A673 (cell line): ENCODE measurements at regions not wholly inside any gene's neighbourhood (a gene's known extent, or its start where the extent isn't known, plus 50 kb on each side); places are given as distances from the start of the nearest gene placed in this dataset.

Experiments used
- BruUV-seq: library from RNA; stranded (reverse); fragments of 400-500 nt; replicated peaks from 2 replicates; lab custom pipeline; 2021; lab: Mats Ljungman, UMichigan
- CTCF ChIA-PET: fragments of 300-600 bp; sonication (Branson Sonifier 250); formaldehyde crosslinking; loops from one replicate; lab custom pipeline; 2022; ENCODE audit warnings: antibody characterized with exemption; lab: Charles Lee
- POLR2A ChIA-PET: fragments of 300-600 bp; sonication (Branson Sonifier 250); formaldehyde crosslinking; loops from one replicate; lab custom pipeline; 2022; ENCODE audit warnings: antibody characterized with exemption; ENCODE audit not compliant: low non-redundant PET; lab: Charles Lee
- DNase-seq: peaks from one replicate; pipeline ENCODE4 v3.0.0-alpha.2; 2015; ENCODE audit warnings: low spot score
- H3K27ac ChIP-seq: fragments of 200-600 bp; sonication (generic); 2 replicates; pipeline ENCODE4 v1.5.1; 2016; ENCODE audit warnings: mixed run types, low read depth, mild to moderate bottlenecking, mixed read lengths, antibody characterized with exemption, low read length; ENCODE audit not compliant: poor library complexity, severe bottlenecking
- H3K27me3 ChIP-seq: fragments of 200-600 bp; sonication (generic); replicated peaks from 2 replicates; pipeline ENCODE4 v1.6.1; 2017; ENCODE audit warnings: mixed run types, low read depth, mild to moderate bottlenecking, mixed read lengths, antibody characterized with exemption, low read length; ENCODE audit not compliant: insufficient read depth, poor library complexity
- H3K36me3 ChIP-seq: fragments of 200-600 bp; sonication (generic); 2 replicates; pipeline ENCODE4 v1.6.1; 2016; ENCODE audit warnings: mixed run types, mild to moderate bottlenecking, mixed read lengths, antibody characterized with exemption, low read length; ENCODE audit not compliant: insufficient read depth, poor library complexity, severe bottlenecking
- H3K4me1 ChIP-seq: fragments of 200-600 bp; sonication (generic); 2 replicates; pipeline ENCODE4 v1.6.1; 2017; ENCODE audit warnings: mixed run types, mild to moderate bottlenecking, mixed read lengths, antibody characterized with exemption, low read length; ENCODE audit not compliant: insufficient read depth, poor library complexity, severe bottlenecking
- H3K4me3 ChIP-seq: fragments of 200-600 bp; sonication (generic); 2 replicates; pipeline ENCODE4 v1.5.1; 2016; ENCODE audit warnings: low read depth, mixed run types, mild to moderate bottlenecking, mixed read lengths, low read length; ENCODE audit not compliant: poor library complexity, severe bottlenecking
- H3K9me3 ChIP-seq: fragments of 200-600 bp; sonication (generic); 2 replicates; pipeline ENCODE4 v1.6.1; 2016; ENCODE audit warnings: mixed run types, low read depth, mild to moderate bottlenecking, mixed read lengths, antibody characterized with exemption, low read length; ENCODE audit not compliant: poor library complexity, severe bottlenecking
- EZH2 ChIP-seq: fragments of 200-600 bp; sonication (generic); IDR thresholded peaks from 2 replicates; pipeline ENCODE4 v1.6.1; 2017; ENCODE audit warnings: borderline replicate concordance, low read depth, mild to moderate bottlenecking, mixed read lengths, antibody characterized with exemption, low read length; ENCODE audit not compliant: poor library complexity, severe bottlenecking
- intact Hi-C: fragments of 100-400 bp; cut with micrococcal nuclease; formaldehyde crosslinking; loops from one replicate; pipeline ENCODE4 v1.10.0; 2022; ENCODE audit not compliant: unreplicated experiment
- TF ChIP-seq, protein P1 (sequence below): fragments of 300-800, 200-600 bp; sonication (generic); conservative IDR thresholded peaks from 2 replicates; pipeline ENCODE4 v1.5.1; 2017; ENCODE audit warnings: low read depth, mild to moderate bottlenecking, antibody characterized with exemption, low read length, moderate library complexity, mixed read lengths

DNA sequence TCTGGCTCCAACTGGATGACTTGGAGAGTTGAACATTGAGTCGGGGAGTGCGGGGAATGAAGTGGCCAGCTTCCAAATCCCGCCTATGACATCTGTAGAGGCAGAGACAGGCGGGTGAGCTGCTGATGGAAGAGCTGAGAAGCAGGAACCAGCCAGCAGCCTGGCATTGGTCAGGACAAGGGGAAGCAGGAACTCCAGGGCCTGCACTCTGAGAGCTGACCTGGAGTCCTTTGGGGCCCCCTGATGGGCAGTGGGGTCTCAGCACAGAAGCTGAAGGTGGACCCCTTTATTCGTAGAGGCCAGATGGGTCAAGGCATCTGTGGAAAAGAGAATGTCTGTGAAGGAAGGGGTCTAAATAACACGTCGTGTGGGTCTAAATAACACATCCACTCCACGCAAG is 57.0 kb downstream of the SEC61G start:
- ChIA-PET CTCF (no interaction called here), POLR2A (no interaction called here)
- no peaks in the 10 kb centered on the region for H3K4me1 ChIP-seq
- no peak overlapping the region for H3K4me3 ChIP-seq
- DNase-seq: no peak
- H3K9me3 ChIP-seq: peaks cover 3% of the 10 kb centered on the region
- intact Hi-C loops: no loop called here
- TF ChIP-seq, protein P1, sequence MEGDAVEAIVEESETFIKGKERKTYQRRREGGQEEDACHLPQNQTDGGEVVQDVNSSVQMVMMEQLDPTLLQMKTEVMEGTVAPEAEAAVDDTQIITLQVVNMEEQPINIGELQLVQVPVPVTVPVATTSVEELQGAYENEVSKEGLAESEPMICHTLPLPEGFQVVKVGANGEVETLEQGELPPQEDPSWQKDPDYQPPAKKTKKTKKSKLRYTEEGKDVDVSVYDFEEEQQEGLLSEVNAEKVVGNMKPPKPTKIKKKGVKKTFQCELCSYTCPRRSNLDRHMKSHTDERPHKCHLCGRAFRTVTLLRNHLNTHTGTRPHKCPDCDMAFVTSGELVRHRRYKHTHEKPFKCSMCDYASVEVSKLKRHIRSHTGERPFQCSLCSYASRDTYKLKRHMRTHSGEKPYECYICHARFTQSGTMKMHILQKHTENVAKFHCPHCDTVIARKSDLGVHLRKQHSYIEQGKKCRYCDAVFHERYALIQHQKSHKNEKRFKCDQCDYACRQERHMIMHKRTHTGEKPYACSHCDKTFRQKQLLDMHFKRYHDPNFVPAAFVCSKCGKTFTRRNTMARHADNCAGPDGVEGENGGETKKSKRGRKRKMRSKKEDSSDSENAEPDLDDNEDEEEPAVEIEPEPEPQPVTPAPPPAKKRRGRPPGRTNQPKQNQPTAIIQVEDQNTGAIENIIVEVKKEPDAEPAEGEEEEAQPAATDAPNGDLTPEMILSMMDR: no peak
- TF ChIP-seq EZH2: no peak
- no TSS peak for BruUV-seq
- H3K27me3 ChIP-seq: no peaks in the 10 kb centered on the region
- H3K27ac ChIP-seq: no peak overlapping the region
- no peaks in the 10 kb centered on the region for H3K36me3 ChIP-seq

DNA sequence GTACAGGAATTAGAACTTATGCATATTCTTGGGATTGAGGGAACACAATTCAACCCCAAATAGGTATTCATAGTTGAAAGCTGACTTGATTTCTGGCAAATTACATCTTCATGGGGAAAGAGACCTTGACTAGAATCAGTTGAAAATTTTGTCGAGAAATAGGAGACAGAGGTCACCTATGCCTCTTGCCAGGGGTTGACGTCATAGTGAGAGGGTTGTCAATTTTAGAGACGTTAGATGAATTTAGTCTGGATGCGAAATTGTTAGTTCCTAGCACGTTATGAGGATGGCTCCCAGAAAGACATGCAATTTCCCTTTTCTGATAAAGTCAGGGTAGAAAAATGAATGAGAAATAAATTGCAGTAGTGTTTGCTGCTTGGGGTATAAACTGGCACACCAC is 59.3 kb downstream of the SEC61G start:
- H3K4me3 ChIP-seq: no peak overlapping the region

GRCh38 chr7:54697659-54698186 is 61.3 kb downstream of the SEC61G start:
- no peak for DNase-seq
- no peak for TF ChIP-seq EZH2
- H3K4me3 ChIP-seq: no peak overlapping the region
- ChIA-PET POLR2A (no interaction called here), CTCF (no interaction called here)
- intact Hi-C loops: no loop called here
- BruUV-seq: no TSS peak
- no peaks in the 10 kb centered on the region for H3K36me3 ChIP-seq
- H3K4me1 ChIP-seq: no peaks in the 10 kb centered on the region
- H3K27ac ChIP-seq: no peak overlapping the region
- H3K27me3 ChIP-seq: no peaks in the 10 kb centered on the region
- H3K9me3 ChIP-seq: peaks cover 4% of the 10 kb centered on the region

More for the DNA sequence above, 59.3 kb downstream of the SEC61G start:
- Histone ChIP-seq H3K36me3 (no peaks in the 10 kb centered on the region), H3K27me3 (no peaks in the 10 kb centered on the region), H3K27ac (no peak overlapping the region), H3K9me3 (peaks cover 4% of the 10 kb centered on the region), H3K4me1 (no peaks in the 10 kb centered on the region)
- POLR2A ChIA-PET: no interaction called here
- intact Hi-C loops: no loop called here
- CTCF ChIA-PET: no interaction called here
- no peak for DNase-seq
- TF ChIP-seq, protein P1: no peak
- no peak for TF ChIP-seq EZH2
- BruUV-seq: no TSS peak

GRCh38 chr7:54690892-54691291 is 68.1 kb downstream of the SEC61G start:
- TF ChIP-seq, protein P1: no peak
- no peak for TF ChIP-seq EZH2
- Histone ChIP-seq H3K4me3 (no peak overlapping the region), H3K36me3 (no peaks in the 10 kb centered on the region), H3K4me1 (no peaks in the 10 kb centered on the region), H3K27me3 (no peaks in the 10 kb centered on the region), H3K9me3 (no peaks in the 10 kb centered on the region), H3K27ac (no peak overlapping the region)
- intact Hi-C loops: no loop called here
- POLR2A ChIA-PET: no interaction called here
- DNase-seq: no peak
- no TSS peak for BruUV-seq
- CTCF ChIA-PET: no interaction called here
